H1 (cell line): ENCODE measurements at regions not wholly inside any gene's neighbourhood (a gene's known extent, or its start where the extent isn't known, plus 50 kb on each side); places are given as distances from the start of the nearest gene placed in this dataset.

Source experiments
- CHD7 ChIP-seq: fragments of 300-600 bp; sonication (generic); IDR thresholded peaks from 2 replicates; pipeline ENCODE4 v1.7.1; 2012; ENCODE audit warnings: low read length, moderate library complexity, mild to moderate bottlenecking, inconsistent platforms; ENCODE audit not compliant: insufficient replicate concordance
- RNF2 ChIP-seq: fragments of 200-900, 300-1000 bp; sonication (generic); IDR thresholded peaks from 2 replicates; pipeline ENCODE4 v1.7.1; 2016; ENCODE audit warnings: borderline replicate concordance, low read depth, mild to moderate bottlenecking, antibody characterized with exemption, low read length; ENCODE audit not compliant: poor library complexity, severe bottlenecking; ENCODE audit errors: missing control alignments

GRCh38 chr1:114224196-114224907 lies 70.7 kb upstream of the SYT6 start (continued):
- no peak for TF ChIP-seq CHD7
- TF ChIP-seq RNF2, result no peak
